Keratinocyte (primary cell): ENCODE measurements at regions not wholly inside any gene's neighbourhood (a gene's known extent, or its start where the extent isn't known, plus 50 kb on each side); places are given as distances from the start of the nearest gene placed in this dataset.

ENCODE experiments used
- CTCF ChIP-seq, 3 experiments: IDR thresholded peaks in 1 of 3; conservative IDR thresholded peaks in 1 of 3; optimal IDR thresholded peaks in 1 of 3; 2 replicates in 2 of 3; 3 replicates in 1 of 3; pipeline versions ENCODE3 to v1.5.1; 2011; ENCODE audit warnings: low read length in 3 of 3, mild to moderate bottlenecking in 3 of 3, moderate library complexity in 2 of 3, control low read depth in 1 of 3, inconsistent platforms in 1 of 3; ENCODE audit not compliant: insufficient read depth in 2 of 3; ENCODE audit errors: extremely low read depth in 1 of 3
- EZH2 ChIP-seq: IDR thresholded peaks from one replicate; pipeline ENCODE4 v1.6.1; 2012; ENCODE audit warnings: inconsistent platforms, mild to moderate bottlenecking, low read length, moderate library complexity

- TF ChIP-seq CTCF (optimal IDR thresholded peaks at IDR 0.05 in 1 of 3, IDR thresholded peaks at IDR 0.05 in 1 of 3, conservative IDR thresholded peaks at IDR 0.05 in 1 of 3; ENCODE audit: extremely low read depth in 1 of 3, insufficient read depth in 2 of 3, low read length in 3 of 3) (no peak), EZH2 (no peak)
Measured at GRCh38 chr1:90358448-90358847, 358.7 kb downstream of the BARHL2 start.
